Thyroid gland (tissue), 4 donors: ENCODE measurements at regions not wholly inside any gene's neighbourhood (a gene's known extent, or its start where the extent isn't known, plus 50 kb on each side); places are given as distances from the start of the nearest gene placed in this dataset.

Experiments
- POLR2A ChIP-seq, 2 donors: fragments of 450-650 bp; IDR thresholded peaks; one replicate each; pipeline ENCODE4 v1.6.1; 2017; ENCODE audit warnings: antibody characterized with exemption in 2 of 2, mild to moderate bottlenecking in 2 of 2, moderate library complexity in 1 of 2
- TF ChIP-seq, protein P1 (sequence below), 6 experiments: fragments of 200-600 bp in 3 of 6; fragments of 450-650 bp in 3 of 6; sonication (generic) in 3 of 6; IDR thresholded peaks; one replicate each; pipeline ENCODE4 v1.5.1; 2016 to 2019; ENCODE audit warnings: antibody characterized with exemption in 6 of 6, mild to moderate bottlenecking in 2 of 6, inconsistent platforms in 1 of 6, moderate library complexity in 1 of 6

DNA sequence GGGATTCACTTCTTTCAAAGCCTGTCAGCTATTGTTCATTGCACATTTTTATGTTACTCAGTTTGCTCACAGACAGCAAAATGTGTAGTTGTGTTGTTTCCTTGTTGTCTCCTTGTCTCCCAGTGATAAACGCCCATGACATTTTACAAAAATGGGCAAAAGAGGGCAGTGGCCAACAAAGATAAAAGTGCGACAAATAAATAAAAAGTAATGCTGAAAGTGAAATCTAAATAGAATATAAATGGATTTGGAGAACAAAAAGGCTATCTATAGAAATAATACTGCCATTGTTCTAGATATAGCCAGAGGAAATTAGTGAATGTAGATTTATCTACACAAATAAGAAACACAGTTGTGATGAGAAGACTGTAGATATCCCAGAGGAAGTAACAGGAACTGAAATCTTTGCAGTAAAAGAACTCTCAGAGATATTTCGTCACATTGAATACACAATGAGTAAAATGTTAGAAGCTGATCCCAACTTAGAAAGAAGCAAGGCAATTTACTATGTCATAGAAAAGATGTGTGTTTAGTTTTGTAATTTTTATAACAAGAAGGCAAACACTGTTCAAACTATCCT is 1186.2 kb upstream of the FAM98A start:
- TF ChIP-seq, protein P1, sequence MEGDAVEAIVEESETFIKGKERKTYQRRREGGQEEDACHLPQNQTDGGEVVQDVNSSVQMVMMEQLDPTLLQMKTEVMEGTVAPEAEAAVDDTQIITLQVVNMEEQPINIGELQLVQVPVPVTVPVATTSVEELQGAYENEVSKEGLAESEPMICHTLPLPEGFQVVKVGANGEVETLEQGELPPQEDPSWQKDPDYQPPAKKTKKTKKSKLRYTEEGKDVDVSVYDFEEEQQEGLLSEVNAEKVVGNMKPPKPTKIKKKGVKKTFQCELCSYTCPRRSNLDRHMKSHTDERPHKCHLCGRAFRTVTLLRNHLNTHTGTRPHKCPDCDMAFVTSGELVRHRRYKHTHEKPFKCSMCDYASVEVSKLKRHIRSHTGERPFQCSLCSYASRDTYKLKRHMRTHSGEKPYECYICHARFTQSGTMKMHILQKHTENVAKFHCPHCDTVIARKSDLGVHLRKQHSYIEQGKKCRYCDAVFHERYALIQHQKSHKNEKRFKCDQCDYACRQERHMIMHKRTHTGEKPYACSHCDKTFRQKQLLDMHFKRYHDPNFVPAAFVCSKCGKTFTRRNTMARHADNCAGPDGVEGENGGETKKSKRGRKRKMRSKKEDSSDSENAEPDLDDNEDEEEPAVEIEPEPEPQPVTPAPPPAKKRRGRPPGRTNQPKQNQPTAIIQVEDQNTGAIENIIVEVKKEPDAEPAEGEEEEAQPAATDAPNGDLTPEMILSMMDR (IDR thresholded peaks at IDR 0.05): no peak
- no peak for TF ChIP-seq POLR2A (IDR thresholded peaks at IDR 0.05)
